ENCODE measurements at regions not wholly inside any gene's neighbourhood (a gene's known extent, or its start where the extent isn't known, plus 50 kb on each side); places are given as distances from the start of the nearest gene placed in this dataset.

DNA sequence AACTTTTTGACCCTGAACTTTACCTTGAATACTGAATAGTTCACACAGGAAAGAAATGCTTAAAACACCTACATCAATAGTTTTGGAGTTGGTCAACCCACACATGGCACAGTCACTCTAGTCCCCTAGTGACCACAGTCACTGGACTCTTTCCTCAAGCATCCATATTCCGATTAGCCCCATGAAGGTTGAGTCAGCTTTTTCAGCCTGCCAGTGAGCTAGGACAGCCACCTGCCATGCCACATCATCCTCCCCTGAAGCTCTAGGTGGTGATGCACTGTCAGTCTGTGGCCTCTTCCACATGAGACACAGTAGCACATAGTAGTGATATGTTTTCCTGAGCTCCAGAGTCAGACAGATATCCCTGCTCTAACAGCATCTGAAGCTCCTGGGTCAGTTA is 537.2 kb downstream of the XPNPEP1 start:
- no peak for DNase-seq (ENCODE audit: low read depth)
- TF ChIP-seq, protein P1, sequence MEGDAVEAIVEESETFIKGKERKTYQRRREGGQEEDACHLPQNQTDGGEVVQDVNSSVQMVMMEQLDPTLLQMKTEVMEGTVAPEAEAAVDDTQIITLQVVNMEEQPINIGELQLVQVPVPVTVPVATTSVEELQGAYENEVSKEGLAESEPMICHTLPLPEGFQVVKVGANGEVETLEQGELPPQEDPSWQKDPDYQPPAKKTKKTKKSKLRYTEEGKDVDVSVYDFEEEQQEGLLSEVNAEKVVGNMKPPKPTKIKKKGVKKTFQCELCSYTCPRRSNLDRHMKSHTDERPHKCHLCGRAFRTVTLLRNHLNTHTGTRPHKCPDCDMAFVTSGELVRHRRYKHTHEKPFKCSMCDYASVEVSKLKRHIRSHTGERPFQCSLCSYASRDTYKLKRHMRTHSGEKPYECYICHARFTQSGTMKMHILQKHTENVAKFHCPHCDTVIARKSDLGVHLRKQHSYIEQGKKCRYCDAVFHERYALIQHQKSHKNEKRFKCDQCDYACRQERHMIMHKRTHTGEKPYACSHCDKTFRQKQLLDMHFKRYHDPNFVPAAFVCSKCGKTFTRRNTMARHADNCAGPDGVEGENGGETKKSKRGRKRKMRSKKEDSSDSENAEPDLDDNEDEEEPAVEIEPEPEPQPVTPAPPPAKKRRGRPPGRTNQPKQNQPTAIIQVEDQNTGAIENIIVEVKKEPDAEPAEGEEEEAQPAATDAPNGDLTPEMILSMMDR (conservative IDR thresholded peaks at IDR 0.05; ENCODE audit: control insufficient read depth, insufficient read depth, low read depth, low read length) = no peak

DNA sequence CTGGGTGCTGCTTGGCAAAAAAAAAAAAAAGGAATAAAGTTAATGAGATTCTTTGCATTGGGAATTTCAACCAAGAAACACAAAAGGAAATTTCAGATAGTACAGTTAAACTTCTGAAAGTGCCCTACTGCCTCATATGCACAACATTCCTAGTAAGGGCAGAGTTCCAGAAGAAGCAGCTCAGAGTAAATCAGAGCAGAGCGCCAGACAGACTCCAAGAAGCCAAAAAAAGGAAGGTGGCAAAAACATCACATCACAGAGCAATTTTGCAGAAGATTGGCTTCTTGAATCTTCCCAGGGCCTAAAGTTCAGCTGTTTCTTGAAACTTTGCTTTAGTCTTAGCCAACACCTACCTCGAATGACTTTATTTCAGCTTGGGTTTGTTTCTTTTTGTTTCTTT is 544.1 kb downstream of the XPNPEP1 start:
- TF ChIP-seq, protein P1 (conservative IDR thresholded peaks at IDR 0.05; ENCODE audit: control insufficient read depth, insufficient read depth, low read depth, low read length) = no peak
- DNase-seq (ENCODE audit: low read depth) = no peak
- no peak overlapping the region for H3K4me3 ChIP-seq (ENCODE audit: control insufficient read depth, low read depth, low read length)

More for the DNA sequence above, 537.2 kb downstream of the XPNPEP1 start:
- no peak overlapping the region for H3K4me3 ChIP-seq (ENCODE audit: control insufficient read depth, low read depth, low read length)

DNA sequence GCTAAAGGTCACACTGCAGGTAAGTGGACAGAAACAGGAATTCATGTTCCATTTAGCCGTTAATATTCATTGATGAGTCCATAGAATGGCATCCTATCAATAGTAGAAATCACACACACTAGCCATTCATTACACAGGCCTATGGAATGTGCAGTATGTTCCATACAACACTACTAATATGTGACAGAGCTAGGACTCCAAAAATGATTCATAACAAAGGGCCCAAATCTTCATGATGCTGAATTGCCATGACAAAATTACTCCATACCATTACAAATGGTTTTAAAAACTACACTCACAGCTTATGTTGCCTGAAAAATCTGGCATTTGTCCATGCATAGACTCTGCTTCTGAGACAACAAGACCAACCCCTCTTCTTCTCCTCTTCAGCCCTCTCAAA is 549.1 kb downstream of the XPNPEP1 start:
- DNase-seq (ENCODE audit: low read depth) = peak; percentile 58
- TF ChIP-seq, protein P1 (conservative IDR thresholded peaks at IDR 0.05; ENCODE audit: control insufficient read depth, insufficient read depth, low read depth, low read length) = no peak
- H3K4me3 ChIP-seq (ENCODE audit: control insufficient read depth, low read depth, low read length) = no peak overlapping the region

DNA sequence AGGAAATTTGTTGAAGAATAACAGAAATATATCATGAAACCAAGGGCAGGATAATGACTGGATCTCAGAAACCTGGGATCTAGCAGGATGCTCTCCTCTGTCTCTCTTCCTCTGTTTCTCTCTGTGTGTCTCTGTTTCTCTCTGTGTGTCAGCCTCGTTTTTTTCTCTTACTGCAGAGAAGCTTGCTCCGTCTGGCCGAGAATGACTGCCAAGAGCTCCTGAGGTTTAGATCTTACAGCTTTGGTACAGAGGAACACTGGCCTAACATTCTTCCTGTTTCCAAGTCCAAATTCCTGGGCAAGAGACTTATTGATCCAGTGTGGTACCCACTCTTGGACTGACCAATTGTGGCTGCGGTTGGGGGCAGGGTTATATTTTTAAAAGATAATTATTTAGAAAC is 564.0 kb downstream of the XPNPEP1 start:
- H3K4me3 ChIP-seq (ENCODE audit: control insufficient read depth, low read depth, low read length) = no peak overlapping the region
- no peak for DNase-seq (ENCODE audit: low read depth)
- TF ChIP-seq, protein P1 (conservative IDR thresholded peaks at IDR 0.05; ENCODE audit: control insufficient read depth, insufficient read depth, low read depth, low read length) = no peak

DNA sequence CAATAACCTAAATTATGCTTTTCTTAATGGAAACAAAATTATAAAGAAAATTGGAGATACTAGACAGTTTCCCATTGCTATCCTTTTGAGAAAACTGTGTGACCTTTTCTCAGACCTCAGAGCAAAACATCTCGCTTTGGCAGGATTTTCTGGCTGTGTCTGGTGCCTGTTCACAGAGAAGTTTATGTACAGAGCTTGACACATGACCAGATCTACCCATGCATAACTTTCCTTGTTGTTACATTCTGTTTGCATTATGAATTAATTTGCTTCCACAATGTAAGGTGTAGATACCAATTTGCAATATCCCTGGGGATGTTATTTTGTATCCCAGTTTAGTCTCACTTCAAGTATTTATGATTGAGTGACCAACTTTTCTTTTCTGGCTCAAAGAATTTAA is 565.0 kb downstream of the XPNPEP1 start:
- no peak for DNase-seq (ENCODE audit: low read depth)
- TF ChIP-seq, protein P1 (conservative IDR thresholded peaks at IDR 0.05; ENCODE audit: control insufficient read depth, insufficient read depth, low read depth, low read length) = no peak
- no peak overlapping the region for H3K4me3 ChIP-seq (ENCODE audit: control insufficient read depth, low read depth, low read length)

DNA sequence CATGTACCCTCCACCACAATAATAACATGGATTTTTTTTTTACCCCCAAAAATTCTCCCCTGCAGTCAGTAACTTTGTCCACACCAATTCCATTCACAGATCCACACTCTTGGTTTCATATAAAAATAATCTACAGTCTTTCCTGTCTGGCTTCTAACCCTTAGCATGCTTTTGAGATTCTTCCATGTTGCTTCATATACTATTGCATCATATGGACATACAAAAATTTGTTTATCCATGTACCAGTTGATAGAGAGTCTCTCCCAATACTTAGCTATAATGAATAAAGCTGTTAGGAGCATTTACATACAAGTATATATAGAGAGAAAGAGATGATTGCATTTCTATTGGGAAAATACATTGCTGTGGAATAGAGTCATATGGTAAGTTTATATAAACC is 575.0 kb downstream of the XPNPEP1 start:
- TF ChIP-seq, protein P1 (conservative IDR thresholded peaks at IDR 0.05; ENCODE audit: control insufficient read depth, insufficient read depth, low read depth, low read length) = no peak
- H3K4me3 ChIP-seq (ENCODE audit: control insufficient read depth, low read depth, low read length) = no peak overlapping the region
- DNase-seq (ENCODE audit: low read depth) = no peak

DNA sequence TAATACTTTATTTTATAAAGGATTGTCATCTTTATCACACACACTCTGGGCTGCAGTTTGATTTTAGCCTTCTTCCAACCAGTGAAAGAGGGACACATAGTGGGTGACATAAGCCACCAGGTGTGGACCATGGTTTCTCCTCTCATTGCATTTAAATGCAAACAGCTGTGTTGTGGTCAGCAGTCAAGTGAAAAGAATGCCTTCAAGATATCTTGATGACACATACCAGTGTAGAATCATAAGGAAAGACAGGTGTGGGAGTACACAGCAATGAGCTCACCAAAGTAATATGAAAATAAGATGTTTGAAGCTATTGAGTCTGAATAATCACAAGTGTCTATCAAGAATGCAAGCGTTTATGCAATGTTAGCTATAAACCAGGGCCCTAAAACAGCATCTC is 580.0 kb downstream of the XPNPEP1 start:
- no peak overlapping the region for H3K4me3 ChIP-seq (ENCODE audit: control insufficient read depth, low read depth, low read length)
- peak; percentile 13 for DNase-seq (ENCODE audit: low read depth)
- TF ChIP-seq, protein P1 (conservative IDR thresholded peaks at IDR 0.05; ENCODE audit: control insufficient read depth, insufficient read depth, low read depth, low read length) = no peak

Measured in fibroblast of mammary gland (primary cell).